Smooth muscle cell of the brain vasculature (primary cell): ENCODE measurements at regions not wholly inside any gene's neighbourhood (a gene's known extent, or its start where the extent isn't known, plus 50 kb on each side); places are given as distances from the start of the nearest gene placed in this dataset.

Experiments used
- DNase-seq: peaks from one replicate; pipeline ENCODE4 v3.0.0-alpha.2; 2012; ENCODE audit warnings: low read depth, low spot score

DNA sequence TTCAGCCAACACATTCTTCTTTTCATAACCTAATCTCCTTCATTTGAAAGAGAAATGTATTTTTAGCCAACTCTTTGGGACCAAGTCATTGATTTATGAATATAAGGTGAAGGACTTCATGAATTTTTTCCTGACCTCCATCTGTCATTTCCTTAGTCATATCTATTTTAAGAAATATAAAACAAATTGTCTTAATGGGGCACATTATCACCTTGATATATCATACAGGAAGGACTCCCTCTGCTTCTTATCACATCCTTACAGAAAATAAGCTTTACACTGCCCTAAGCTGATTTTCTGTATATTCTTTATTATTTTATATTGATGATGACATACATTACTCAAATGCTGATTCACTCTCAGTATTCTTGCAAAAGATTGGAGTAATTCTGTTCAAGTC lies 1076.2 kb downstream of the TDRD15 start:
- no peak for DNase-seq

DNA sequence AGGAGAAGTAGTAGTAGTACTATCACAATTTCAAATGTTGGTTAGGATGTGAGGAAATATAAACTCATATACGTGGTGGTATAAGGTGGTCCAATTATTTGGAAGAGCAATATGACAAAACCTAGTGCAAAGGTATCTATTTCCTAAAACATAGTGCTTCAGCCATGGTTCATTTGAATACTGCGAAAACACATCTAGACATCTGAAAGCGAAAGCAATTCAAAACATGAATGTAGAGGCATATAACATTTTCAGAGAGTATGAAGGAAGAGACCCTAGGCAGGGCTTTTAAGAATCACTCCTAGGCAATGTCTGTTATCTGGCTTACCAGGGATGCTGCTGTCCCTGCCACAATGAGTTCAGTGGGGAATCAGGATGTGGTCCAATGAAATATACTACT lies 1085.8 kb downstream of the TDRD15 start:
- DNase-seq = no peak

DNA sequence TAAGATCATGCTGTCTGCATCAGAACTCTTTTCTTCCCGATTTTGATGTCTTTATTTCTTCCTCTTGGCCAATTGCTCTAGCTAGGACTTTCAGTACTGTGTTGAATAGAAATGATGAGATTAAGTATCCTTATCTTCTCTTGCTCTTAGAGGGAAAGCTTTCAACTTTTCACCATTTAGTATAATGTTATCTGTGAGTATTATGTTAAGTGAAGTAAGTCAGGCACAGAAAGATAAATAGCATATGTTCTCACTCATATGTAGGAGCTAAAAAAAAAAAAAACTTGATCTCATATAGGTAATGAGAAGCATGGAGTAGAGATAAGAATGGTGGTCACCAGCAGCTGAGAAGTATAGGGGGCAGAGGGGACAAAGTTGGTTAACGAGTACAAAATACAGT lies 1089.5 kb downstream of the TDRD15 start:
- no peak for DNase-seq

DNA sequence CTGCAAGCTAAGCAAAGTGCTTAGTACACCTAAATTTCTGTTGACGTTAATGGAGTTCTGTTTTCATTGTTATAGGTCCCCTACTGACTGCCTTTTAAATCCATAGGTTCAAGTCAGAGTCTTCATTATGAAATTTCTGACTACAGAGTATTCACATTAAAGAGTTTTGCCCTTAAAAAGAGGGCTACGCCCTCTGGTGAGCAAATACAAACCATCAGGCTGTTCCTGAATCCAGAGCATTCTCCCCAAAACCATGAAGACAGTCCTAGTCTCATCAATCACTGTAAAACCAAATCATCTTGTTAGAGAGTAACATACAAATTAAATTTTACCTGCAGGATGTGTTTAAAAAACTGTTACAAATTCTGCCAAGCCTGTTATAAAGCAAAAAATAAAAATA lies 1091.7 kb downstream of the TDRD15 start:
- DNase-seq = no peak

DNA sequence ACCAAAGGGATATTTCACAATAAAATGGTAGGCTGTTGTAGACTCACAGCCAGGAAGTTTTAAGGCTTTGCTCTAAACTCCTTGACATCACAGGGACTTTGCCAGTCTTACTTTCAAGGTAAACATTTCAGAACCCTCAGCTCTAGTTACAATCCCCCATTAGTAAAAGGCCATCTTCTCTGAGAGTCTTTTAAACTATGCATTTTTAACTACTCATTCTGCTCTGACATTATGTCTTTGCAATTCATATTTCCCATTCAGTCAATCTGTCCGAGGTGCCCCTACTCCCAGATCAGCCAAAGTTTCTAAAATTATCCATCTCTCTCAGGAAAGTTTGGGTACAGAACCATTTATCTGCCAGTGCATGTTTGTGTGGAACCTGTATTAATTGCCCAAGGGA lies 1094.1 kb downstream of the TDRD15 start:
- no peak for DNase-seq

DNA sequence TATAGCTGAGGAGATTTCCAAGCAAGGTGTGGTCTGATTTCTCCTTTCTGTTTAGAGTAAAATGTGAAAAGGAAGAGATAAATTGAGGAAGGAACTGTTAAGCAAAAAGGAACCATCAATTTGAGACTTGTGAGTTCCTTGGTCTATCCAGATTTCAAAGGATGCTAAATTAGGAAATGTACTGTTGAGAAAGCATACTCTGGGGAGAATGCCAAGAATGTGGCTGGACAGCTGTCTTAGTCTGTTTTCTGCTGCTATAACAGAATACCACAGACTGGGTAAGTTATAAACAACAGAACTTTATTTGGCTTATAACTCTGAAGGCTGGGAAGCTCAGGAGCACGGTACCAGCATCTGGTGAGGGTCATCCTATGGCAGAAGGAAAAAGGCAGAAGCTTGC lies 1097.2 kb downstream of the TDRD15 start:
- no peak for DNase-seq

DNA sequence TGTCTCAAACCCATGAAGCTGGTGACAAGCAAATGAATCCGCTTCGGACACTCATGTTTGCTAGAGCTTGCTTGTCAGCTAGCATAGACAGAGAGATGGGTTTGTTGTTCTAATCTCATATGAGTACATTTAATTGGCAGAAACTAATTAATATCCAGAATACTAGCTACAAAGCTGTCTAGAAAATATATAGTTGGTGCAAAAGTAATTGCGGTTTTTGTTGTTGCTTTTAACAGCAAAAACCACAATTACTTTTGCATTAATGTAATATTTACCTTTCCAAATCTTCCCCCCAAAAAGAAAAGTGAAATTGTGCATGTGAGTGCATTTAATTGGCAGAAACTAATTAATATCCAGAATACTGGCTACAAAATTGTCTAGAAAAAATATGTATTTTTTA lies 1115.2 kb downstream of the TDRD15 start:
- no peak for DNase-seq

DNA sequence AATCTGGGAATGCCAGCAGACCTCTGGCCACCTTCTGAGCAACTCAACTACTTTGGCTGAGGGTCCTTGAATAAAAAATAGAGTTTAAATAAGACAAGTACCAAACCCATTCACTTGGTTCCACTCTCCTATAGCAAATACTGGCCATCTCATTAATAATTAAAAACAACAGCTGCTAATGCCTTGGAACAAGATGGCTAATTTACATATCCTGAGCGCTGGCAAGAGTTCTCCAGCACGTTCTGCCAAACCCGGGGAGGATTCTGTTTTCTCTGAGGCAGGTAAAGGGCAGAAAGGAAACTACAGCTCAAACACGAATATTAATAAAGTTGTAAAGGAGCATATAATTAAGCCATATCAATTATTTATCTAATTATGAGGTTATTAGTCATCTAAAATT lies 1123.7 kb downstream of the TDRD15 start:
- DNase-seq = no peak

DNA sequence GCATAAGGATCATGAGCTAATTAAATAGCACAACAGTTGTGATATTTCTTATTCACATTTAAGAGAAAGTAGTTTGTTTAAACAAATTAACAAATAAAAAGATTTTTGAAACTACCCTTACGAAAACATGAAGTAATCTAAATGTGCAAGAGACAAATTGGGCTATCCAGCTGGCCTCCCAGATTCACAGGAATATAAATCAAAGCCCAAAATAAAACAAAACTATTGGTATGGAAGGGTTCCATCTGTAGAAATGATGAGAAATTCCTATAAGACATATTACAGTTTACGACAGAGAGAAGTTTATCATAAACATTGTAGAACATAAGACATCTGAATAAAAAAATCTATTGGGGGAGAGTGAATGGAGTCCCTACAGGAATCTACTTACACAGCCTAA lies 1125.1 kb downstream of the TDRD15 start:
- DNase-seq = no peak

DNA sequence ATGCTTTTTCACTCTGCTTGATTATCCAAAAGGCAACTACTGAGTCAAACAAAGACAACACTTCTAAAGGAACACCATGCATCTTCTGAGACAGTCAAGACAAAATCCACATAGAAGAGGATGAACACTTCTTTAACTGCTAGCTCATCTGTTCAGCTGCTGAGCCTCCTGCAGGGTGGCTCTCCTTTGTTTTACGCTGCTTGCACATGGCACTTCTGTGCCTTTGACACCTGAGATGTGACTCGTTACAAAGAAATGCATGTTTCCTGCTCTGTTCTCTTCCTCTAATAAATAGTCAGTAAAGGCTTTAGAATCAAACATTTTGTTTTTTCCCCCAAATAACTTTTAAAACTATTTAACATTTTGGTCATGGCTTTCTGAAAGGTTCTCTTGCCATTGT lies 1129.4 kb downstream of the TDRD15 start:
- DNase-seq = no peak

DNA sequence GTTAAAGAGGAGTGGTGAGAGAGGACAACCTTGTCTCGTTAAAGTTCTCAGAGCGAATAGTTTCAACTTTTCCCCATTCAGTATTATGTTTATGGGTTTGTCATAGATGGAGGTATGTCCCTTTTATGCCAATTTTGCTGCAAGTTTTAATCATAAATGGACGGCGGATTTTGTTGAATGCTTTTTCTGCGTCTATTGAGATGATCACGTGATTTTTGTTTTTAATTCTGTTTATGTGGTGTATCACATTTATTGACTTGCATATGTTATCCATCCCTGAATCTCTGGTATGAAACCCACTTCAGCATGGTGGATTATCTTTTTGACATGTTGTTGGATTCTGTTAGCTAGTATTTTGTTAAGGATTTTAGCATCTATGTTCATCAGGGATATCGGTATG lies 1123.8 kb upstream of the KLHL29 start:
- DNase-seq = no peak

DNA sequence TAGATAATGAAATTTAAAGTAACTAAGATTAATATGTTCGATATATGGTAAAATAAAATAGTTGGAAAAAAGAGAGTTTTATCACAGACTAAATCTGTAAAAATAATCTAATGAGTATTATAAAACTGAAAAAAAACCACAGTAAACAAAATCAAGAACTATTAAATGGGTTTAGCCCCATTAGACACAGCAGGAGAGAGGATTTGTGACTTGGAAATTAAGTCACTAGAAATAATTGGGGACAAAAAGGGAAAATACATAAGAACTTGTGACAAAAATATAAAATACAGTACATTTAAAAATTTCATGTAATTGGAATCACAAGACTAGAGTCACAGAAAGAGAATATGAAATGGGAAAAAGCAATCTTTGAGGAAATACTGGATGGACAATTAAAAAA lies 1114.6 kb upstream of the KLHL29 start:
- DNase-seq = no peak

DNA sequence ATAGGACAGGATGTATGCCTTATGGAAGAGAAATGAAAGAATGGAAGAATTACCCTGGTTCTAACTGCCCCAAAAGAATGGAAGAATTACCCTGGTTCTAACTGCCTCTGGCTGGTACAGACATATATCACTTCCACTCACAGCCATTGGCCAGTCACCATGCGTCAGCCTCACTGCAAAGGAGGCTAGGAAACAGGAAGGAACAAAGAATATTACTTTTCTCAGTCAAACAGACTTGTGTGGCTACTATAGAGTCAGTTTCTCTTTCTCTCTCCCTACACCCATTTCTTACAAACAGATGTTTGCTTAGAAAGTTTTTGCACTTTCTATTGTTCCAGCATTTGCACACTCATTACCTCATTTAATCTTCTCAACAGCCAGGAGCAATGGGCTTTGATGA lies 1111.1 kb upstream of the KLHL29 start:
- no peak for DNase-seq

DNA sequence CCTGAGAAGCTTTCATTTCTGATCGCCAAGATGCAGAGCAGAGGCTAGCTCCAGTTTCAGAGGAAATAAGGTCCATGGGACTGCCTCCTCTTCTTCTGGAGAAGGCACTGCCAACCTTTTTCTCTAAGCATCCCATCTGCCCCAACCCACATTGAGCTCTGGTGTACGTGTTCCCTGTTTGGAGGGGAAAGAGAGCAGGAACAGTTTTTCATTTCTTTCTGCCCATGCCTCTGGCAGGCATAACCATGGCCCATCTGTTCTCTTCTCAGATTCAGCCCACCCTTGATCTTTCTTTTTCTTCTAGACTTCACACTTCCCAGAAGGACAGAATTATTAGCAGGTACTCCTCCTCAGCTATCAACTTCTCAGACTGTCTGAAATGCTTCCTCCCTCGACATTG lies 1110.3 kb upstream of the KLHL29 start:
- no peak for DNase-seq

DNA sequence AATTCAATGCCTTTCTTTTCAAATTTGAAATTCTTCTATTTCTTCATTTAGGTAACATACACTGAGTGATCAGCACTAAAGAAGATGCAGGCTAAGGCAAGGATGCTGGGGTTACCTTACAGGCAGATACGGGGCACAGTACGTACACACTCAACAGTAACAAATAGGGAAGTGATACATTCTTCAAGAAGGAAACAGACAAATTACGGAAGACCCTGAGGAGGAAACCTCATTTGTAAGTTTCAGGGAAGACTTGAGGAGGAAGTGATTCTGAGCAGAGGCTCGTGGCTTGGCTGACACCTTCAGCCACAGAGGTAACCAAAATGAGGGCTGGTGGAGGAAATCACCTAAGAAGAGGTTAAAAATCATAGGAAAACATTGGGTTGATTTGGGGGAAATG lies 1108.3 kb upstream of the KLHL29 start:
- no peak for DNase-seq

DNA sequence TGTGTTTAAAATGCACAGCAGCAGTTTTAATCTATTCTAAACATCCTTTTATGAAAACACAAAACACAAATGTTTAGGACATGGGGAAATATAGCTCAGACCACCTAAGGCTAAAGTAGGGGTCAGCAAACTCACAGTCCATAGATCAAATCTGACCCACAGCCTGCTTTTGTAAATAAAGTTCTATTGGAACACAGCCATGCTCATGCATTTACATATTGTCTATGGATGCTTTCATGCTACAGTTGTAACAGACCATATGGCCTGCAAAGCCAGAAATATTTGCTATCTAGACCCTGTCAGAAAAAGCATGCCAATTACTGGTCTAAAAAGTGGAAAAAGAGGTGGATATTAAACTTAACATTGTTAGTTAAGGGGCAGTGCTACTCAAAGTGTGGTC lies 1105.4 kb upstream of the KLHL29 start:
- DNase-seq = no peak

DNA sequence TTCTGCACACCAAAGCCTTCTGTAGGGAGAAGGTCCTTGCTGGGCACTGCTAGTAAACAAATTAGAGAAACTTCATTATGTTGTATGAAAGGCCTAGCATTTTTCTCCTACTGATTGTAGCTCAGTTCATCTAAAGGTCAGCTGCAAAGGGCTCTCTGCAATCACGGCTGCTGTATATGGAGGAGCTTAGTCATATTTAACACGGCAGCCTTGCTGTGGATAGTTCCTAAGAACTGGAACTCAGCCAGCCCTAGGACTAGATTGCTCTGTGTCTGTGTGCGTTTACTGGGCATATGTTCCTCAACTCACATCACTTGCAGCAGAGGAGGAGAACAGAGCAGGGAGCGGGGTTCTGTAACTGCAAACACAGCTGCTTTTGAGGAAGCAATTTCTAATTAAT lies 1103.9 kb upstream of the KLHL29 start:
- DNase-seq = no peak

DNA sequence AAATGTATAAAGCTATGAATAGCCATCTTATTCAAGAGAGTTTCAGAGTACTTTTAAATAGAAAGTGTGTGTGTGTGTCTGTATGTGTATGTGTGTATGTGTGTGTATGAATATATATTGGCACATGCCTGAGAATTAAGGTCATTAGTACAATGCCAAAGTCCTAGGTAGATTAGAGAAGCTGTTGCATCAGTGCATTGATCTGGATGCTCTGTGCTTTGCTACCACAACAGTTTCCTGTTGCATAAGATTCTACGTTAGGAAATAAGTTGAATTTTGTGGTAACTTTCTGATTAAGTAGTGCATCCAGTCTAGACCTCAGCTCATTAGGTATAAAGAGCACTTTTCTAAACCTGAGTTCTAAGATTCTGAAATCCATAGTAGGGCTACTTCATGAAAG lies 1102.8 kb upstream of the KLHL29 start:
- DNase-seq = no peak

DNA sequence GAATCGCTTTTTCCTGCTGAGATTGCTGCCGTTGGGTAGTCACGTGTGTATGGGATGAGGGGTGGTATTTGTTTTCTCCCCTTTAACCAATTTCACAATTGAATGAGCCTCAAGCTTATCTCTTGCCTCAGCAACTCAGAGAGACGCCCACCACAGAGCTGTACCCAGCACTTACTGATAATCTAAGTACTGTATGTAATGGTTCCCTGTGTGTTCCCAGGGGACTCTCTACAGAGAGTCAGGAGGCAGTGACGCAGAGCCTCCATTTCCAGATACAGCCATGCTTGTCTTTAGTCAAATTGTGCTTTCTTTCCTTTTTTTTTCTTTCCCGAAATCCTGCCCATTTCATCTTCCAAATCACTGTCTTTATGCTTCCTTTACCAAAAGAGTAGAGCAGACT lies 1102.1 kb upstream of the KLHL29 start:
- DNase-seq = no peak

DNA sequence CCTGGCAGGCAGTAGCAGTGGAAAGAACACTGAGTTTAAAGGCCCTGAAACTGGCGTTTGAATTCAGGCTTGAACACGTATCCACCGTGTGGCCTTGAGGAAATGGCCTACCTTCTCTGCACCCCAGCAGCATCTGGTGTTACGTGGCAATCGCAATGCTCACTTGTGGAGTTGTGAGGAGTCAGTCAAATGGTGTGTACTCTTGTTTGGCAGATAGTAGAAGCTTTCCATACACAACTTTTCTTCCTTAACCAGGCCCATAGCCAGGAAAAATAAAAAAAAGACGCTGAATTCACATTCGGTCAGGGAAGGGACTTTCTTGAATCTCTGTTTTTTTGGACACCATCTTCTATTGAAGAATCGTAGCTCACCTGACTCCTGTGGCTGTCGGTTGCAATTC lies 1101.5 kb upstream of the KLHL29 start:
- DNase-seq = no peak

DNA sequence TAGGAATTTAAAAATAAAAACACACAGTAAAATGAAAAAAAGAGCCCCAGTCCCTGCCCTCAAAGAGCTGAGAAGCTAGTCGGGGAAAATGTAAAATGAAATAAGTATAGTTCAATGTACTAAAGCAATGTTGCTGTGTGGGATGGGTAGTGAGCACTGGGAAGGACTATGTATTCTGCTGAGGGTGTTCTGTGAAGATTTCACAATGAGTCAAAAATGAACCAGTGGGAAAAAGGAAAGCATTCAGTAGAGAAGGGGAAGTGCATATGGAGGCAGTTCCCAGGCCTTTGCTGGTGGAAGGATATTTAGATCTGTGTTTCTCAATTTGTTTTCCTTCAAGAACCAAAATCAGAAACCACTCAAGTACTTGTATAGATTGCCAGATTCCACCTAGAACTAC lies 1094.7 kb upstream of the KLHL29 start:
- DNase-seq = no peak

DNA sequence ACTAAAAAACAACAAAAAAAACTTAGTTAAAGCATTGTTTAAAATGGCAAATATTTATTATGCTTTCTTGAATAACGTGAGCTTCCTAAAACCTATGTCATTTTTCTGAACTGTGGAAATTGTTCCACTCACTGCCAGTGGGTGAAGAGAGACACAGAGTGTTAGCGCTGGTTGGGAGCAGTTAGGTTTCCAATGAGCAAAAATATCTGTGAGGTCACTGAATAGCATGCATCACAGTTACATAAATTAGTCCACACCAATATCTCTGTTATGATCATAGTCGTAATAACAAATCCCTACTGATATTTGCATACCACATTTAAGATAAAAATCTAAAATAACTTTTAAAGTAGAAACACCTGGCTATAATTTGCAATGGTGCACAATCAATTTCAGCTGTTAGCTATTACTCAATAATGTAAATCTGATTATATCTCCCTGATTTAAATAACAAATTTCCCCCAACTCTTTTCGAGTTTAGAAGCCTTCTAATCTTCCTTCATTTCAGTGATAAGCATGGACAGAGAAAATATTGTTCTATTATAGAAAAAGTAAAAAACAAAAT lies 1094.0 kb upstream of the KLHL29 start:
- no peak for DNase-seq

DNA sequence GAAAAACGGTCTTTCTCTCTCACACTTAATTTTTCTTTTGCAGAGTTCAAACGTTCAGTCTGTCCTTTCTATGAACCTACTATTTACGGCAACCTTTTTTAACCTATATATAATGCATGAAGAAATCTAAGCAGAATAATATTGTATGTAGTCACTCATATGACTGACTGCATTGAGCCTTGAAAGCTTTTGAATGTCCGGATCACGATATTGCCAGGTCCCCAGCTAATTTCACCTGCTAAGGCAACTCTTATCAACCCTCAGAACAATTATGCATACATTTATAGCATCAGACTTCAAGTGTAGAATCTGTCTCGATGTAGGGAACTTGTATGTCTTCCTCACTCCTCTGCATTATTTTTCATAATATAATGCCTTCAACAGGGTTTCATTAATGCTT lies 1083.8 kb upstream of the KLHL29 start:
- DNase-seq = no peak

DNA sequence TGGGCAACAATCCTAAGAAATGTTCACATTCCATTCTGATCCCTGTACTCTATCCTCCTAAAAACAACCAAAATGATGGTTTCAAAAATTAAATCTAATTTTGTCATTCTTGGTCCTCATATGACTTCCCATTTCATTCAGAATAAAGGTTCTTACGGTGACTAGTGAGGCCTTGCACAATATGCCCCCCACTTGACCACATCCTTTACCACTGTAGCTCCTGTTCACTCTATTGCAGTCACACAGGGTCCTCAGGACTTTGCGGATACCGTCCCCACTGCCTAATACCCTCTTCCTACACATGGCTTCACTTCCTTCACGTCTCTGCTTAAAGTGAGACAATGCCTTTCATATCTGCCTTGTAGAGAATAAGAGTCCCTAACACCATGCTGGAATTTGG lies 1058.7 kb upstream of the KLHL29 start:
- no peak for DNase-seq
